ENCODE measurements at regions not wholly inside any gene's neighbourhood (a gene's known extent, or its start where the extent isn't known, plus 50 kb on each side); places are given as distances from the start of the nearest gene placed in this dataset.

GRCh38 chr2:103445347-103445746 is 683.5 kb downstream of the TMEM182 start:
- H3K56ac ChIP-seq (replicated peaks; ENCODE audit: insufficient read length, low read depth, low read length) = no peak overlapping the region
- POLR2A ChIA-PET (ENCODE audit: partially characterized antibody) = no interaction called here
- no peak overlapping the region; a peak in 1 of 4 replicates for H3K4me2 ChIP-seq (ENCODE audit: insufficient read depth in 1 of 2, low read depth in 2 of 2, low read length in 2 of 2)
- no peak overlapping the region for H2BK20ac ChIP-seq (ENCODE audit: low read length)
- H4K20me1 ChIP-seq (replicated peaks in 1 of 2; ENCODE audit: control insufficient read depth in 1 of 2, insufficient read depth in 2 of 2, low read length in 2 of 2) = no peaks in the 10 kb centered on the region
- no peak overlapping the region for H2AK5ac ChIP-seq (ENCODE audit: low read depth, low read length)
- H3K27me3 ChIP-seq (replicated peaks in 1 of 4; ENCODE audit: control insufficient read depth in 3 of 4, extremely low read depth in 1 of 4, insufficient read depth in 3 of 4, low read length in 3 of 4) = no peaks in the 10 kb centered on the region
- no peak overlapping the region for H4K91ac ChIP-seq (replicated peaks; ENCODE audit: insufficient read length, low read length)
- CTCF ChIA-PET (ENCODE audit: partially characterized antibody) = no interaction called here
- no peak for TF ChIP-seq YY1 (IDR thresholded peaks at IDR 0.05; ENCODE audit: low read depth, low read length)
- TF ChIP-seq CEBPB (IDR thresholded peaks at IDR 0.05; ENCODE audit: low read depth, low read length) = peak; percentile 16; the same call in 1 of the 2 replicates
- H3K4ac ChIP-seq (replicated peaks; ENCODE audit: insufficient read length, low read depth, low read length) = no peak overlapping the region
- H2BK5ac ChIP-seq (ENCODE audit: low read depth, low read length) = no peak overlapping the region
- H3K4me1 ChIP-seq (replicated peaks in 1 of 4; ENCODE audit: control insufficient read depth in 3 of 4, insufficient read depth in 4 of 4, low read length in 3 of 4) = no peaks in the 10 kb centered on the region
- no peak overlapping the region for H3K14ac ChIP-seq (ENCODE audit: insufficient read length)
- no peak overlapping the region for H3K9ac ChIP-seq (replicated peaks in 1 of 4; ENCODE audit: extremely low read depth in 1 of 4, low read depth in 3 of 4, low read length in 3 of 4)
- DNase-seq (ENCODE audit: low read depth in 1 of 2, low spot score in 2 of 2) = no peak
- FAIRE-seq = peak; percentile 13
- no peak overlapping the region for H3K27ac ChIP-seq (ENCODE audit: low read depth, low read length)
- no peak overlapping the region for H2AFZ ChIP-seq (ENCODE audit: low read length)
- H2BK120ac ChIP-seq (replicated peaks; ENCODE audit: low read depth, low read length) = no peak overlapping the region
- H3K23me2 ChIP-seq (ENCODE audit: low read depth, low read length) = no peaks in the 10 kb centered on the region
- no peaks in the 10 kb centered on the region for H3K36me3 ChIP-seq (ENCODE audit: control insufficient read depth in 2 of 4, insufficient read depth in 4 of 4, low read length in 3 of 4)
- H4K8ac ChIP-seq (ENCODE audit: extremely low read depth, insufficient read depth, low read length) = no peak overlapping the region
- no peak overlapping the region for H3K4me3 ChIP-seq (ENCODE audit: extremely low read depth in 1 of 4, insufficient read depth in 2 of 4, low read depth in 3 of 4, low read length in 4 of 4)
- H3K9me3 ChIP-seq (ENCODE audit: insufficient read depth in 2 of 2, low read depth in 1 of 2, low read length in 1 of 2) = no peaks in the 10 kb centered on the region
- H3K23ac ChIP-seq (ENCODE audit: insufficient read length) = no peak overlapping the region
- H3K79me2 ChIP-seq (ENCODE audit: control insufficient read depth in 1 of 2, insufficient read depth in 2 of 2, low read length in 2 of 2) = no peaks in the 10 kb centered on the region
- H3K79me1 ChIP-seq (ENCODE audit: low read depth, low read length) = no peaks in the 10 kb centered on the region
- no peak overlapping the region for H2BK12ac ChIP-seq (ENCODE audit: low read depth, low read length)
- 67% methylated on average over 3 of the region's 3 CpGs; no CpG with 5 or more reads in 1 of the 2 experiments for WGBS, 2 experiments (ENCODE audit: extremely low coverage in 1 of 2, insufficient coverage in 1 of 2, insufficient read length in 1 of 2, insufficient replicate concordance in 2 of 2, low coverage in 1 of 2, low lambda C conversion rate in 2 of 2, missing lambda C conversion rate in 1 of 2)
- no peak overlapping the region for H2BK15ac ChIP-seq (ENCODE audit: low read length)
- H3K18ac ChIP-seq (ENCODE audit: extremely low read depth, low read length) = no peak overlapping the region
- H4K5ac ChIP-seq (ENCODE audit: insufficient read length, low read depth, low read length) = no peak overlapping the region
